Activated T-helper 9 cell treated with anti-CD3 and anti-CD28 coated beads, Interleukin-2, amount 50 U/mL, for 16 hours (primary cell): ENCODE measurements at regions not wholly inside any gene's neighbourhood (a gene's known extent, or its start where the extent isn't known, plus 50 kb on each side); places are given as distances from the start of the nearest gene placed in this dataset.

Source experiments
- DNase-seq: peaks from one replicate; pipeline ENCODE4 v3.0.0-alpha.2; 2020; ENCODE audit warnings: low read depth

GRCh38 chr7:25777969-25778708 lies 373.9 kb upstream of the NFE2L3 start:
- no peak for DNase-seq

- no peak for DNase-seq
These were observed 372.9 kb upstream of the NFE2L3 start for GRCh38 chr7:25779002-25779546.

DNA sequence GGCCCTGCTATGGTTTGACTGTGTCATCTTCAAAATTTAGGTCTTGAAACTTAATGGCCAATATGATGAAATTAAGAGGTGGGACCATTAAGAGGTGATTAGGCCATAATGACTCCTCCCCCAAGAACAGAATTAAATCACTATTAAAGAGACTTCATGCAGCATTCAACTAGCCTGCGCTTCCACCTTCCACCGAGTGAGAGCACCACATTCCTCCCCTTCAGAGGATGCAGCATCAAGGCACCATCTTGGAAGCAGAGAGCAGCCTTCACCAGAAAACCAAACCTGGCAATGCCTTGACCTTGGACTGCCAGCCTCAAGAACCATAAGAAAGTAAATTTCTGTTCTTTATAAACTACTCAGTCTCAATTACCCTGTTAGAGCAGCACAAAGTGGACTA lies 371.1 kb upstream of the NFE2L3 start:
- no peak for DNase-seq

DNA sequence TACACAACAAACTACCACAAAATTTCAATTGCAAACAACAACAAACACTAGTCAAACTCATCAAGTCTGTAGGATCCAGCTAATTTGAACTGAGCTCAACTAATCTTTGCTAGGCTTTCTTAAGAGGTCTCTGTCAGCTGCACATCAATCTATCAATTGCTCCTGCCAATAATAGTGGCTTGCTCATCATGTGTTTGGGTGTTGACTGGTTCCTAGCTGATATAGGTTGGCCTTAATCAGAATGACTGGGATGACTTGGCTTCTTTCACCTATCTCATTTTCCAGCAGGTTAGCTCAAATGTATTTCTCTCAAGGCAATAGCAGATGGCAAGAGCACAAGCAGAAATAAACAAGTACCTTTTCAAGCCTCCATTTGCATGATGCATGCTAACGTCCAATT lies 370.3 kb upstream of the NFE2L3 start:
- DNase-seq = no peak

DNA sequence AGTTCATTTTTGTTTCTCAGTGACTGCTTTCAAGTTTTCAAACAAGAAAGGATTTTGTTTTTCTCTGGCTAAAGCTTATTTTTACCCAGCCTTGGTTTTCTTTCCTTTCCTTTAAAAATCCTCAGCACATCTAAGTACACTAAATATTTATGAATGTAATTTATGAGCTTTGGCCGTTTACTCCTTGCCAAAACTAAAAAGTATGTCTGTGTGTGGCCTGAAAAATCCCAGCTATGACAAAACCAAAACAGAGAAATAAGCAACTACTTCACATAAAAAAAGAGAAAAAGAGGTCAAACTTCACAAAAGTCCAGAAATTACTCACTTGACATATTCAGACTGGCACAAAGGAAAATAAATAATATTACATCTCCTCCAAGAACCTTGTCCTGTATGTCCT lies 365.1 kb upstream of the NFE2L3 start:
- no peak for DNase-seq

- DNase-seq = no peak
These were observed 364.7 kb upstream of the NFE2L3 start for GRCh38 chr7:25787336-25787735.

GRCh38 chr7:25788371-25788770 lies 363.6 kb upstream of the NFE2L3 start:
- DNase-seq = no peak

GRCh38 chr7:25788961-25789620 lies 362.9 kb upstream of the NFE2L3 start:
- DNase-seq = no peak

DNA sequence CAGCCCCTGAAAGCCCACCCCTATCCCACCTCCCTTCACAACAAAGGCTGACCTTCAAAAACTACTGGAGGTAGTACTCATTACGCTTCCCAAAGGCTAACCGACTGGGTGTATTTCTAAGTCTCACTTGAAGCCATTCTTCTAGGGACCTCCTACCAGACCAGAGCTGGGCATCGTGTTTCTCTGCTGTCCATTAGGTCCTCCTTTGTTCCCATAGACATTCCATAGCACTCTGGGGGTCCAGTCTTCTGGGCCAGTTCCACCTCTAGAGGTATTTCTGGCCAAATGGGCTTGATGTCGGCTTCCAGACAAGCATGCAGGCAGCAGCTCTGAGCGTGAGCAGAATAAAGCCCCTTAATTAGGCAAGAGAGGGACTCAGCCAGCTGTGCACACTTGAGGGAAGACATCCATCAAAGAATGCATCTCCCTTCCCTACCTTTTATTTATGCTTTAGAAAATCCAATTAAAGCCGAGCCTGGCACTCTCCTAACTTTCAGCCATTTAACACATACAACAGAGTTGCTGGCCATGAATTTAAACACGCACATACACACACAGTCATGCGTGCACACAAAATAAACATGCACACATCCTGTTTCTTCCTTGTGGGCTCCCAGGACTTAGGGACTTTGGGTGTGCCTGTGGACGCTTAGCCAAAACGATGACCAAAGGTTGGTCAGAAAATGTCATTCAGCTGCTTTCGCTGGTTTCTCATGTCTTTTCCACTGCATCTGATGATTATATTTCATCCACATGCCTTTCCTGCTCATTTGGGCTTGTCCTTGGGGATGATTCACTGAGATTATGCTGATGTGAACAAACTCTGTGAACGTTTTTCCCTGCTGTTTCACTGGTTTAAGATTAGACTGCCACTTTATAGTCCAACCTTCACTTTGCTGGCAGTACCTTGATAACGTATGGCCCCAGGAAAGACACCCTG lies 362.0 kb upstream of the NFE2L3 start:
- no peak for DNase-seq

DNA sequence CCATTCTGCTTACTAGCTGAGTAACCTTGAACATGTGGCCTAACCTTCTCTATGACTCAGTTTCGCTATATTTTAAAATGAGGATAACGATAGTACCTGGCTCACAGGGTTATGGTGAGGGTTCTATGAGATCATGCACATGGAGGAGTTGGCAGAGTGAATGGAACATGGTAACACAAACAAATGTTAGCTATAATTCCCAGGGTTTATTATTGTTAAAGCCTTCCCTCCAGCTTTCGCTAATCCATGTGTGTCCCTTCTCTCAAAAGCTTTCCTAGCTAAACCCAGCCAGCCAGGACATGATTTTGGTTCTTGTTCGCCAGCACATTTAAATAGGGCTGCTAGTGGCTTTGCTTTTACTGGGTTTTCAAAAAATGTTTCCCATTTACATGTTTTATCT lies 361.0 kb upstream of the NFE2L3 start:
- DNase-seq = no peak

DNA sequence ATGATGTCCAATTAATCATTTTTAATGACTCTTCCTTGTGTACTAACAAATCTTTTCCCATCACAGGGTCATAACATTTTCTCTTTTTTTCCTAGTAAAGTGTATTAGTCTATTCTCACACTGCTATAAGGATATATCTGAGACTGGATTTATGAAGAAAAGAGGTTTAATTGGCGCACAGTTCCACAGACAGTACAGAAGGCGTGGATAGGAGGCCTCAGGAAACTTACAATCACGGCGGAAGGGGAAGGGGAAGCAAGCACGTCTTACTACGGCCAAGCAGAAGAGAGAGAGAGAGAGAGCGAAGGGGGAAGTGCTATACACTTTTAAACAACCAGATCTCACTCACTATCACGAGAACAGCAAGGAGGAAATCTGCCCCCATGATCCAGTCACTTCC lies 359.4 kb upstream of the NFE2L3 start:
- no peak for DNase-seq

GRCh38 chr7:25795824-25796235 lies 356.2 kb upstream of the NFE2L3 start:
- no peak for DNase-seq

- DNase-seq = no peak
These were observed 353.7 kb upstream of the NFE2L3 start for GRCh38 chr7:25798344-25798743.

DNA sequence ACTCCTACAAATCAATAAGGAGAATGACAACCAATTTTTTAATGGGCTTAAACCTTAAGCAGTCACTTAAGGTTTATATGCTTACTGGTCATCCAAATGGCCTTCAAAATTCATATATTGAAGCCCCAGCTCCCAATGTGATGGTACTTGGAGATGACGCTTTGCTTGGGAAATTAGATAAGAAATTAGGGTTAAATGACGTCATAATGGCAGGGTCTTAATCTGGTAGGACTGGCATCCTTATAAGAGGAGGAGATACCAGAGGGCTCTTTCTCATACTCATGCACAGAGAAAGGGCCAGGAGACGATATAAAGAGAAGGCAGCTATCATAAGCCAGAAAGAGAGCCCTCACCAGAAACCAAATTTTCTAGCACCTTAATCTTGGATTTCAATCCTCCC lies 350.8 kb upstream of the NFE2L3 start:
- DNase-seq = no peak

DNA sequence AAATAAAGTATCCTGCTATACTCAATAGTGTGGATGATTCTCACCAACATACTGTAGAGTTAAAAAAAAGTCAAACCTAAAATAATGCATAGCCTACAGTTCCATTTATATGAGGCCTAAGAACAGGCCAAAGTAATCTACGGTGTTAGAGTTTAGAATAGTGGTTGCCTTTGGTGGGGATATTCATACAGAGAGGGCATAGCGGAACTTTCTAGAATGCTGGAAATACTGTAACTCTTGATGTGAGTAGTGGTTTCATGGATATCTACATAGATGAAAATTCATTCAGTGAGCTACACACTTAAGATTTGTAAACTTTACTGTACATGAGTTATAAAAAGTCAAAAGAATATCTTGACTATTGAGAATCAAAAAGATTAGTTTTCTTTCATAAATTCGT lies 349.9 kb upstream of the NFE2L3 start:
- no peak for DNase-seq

DNA sequence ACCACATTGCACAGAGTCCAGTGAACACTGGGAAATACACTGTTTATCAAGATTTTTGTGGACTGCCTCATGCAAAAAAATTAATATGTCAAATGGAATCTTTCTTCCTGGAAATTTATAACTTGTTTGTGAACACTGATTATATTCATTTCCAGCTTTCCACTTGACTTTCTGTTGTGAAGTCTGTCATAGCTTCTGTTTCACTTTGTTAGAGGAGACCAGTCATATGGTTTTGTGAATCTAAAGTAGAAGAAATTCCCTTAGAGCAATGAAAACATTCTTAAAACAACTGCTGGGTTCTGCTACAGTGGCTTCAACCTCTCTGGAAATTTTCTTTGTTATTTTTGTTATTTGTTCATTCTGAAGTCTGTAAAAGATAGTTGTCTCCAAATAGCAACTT lies 349.5 kb upstream of the NFE2L3 start:
- no peak for DNase-seq

DNA sequence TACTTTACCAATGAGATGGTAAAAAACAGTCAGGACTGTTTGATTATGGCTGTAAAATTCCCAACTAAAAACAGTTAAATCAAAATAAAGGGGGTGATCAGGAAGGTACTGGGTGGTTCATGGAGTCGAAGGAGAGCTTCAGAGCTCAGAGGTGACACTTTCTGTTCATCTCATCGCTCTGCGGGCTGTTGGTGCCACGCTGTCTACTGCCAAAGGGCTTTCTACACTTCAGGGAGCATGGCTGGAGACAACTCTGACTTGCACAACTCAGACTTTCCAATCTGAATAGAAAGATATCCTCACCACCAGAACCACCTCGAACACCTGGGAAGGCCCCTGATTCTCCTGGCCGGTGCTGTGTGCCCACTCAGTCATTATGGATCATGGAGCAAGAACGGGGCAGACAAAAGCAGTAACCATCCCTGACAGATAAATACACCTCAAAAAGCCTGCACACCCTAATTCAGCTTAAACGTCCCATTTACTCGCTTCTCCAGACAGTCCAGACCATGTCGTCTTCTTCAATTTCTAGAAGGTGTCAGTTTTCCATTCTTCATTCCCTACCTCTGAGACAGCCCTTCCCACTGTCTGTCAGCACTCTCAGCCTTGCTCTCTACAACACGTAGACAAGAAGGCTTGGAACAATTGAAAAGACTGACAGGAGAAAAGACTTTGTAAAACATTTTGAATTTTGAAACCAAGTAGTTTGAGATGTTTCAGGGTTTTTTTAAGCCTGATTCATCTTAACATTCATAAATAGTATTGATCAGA lies 348.7 kb upstream of the NFE2L3 start:
- no peak for DNase-seq

DNA sequence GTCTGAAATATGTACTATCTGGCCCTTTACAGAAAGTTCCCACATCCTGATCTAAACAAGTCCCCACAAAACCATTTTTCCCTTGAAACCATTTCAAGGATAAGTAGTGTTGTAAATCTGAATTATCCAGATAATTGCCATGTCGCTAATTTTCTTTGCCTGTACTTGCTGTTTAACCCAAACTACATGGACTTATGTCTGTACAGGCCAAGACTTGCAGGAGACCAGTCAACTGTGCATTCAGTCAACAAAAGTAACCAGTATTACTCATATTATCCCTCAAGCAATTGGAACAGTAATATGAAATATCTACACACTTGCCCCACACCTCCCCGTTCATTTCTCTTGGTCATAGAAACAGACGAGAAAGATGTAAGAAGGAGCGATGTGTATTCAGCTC lies 347.8 kb upstream of the NFE2L3 start:
- DNase-seq = no peak

- no peak for DNase-seq
These were observed 346.8 kb upstream of the NFE2L3 start for GRCh38 chr7:25805027-25805687.

- DNase-seq = no peak
These were observed 344.8 kb upstream of the NFE2L3 start for GRCh38 chr7:25807086-25807611.

GRCh38 chr7:25809441-25809840 lies 342.6 kb upstream of the NFE2L3 start:
- no peak for DNase-seq
